ENCODE measurements at regions not wholly inside any gene's neighbourhood (a gene's known extent, or its start where the extent isn't known, plus 50 kb on each side); places are given as distances from the start of the nearest gene placed in this dataset.

GRCh38 chr2:215597577-215597976 is 161.7 kb upstream of the FN1 start:
- Histone ChIP-seq H3K27me3 (ENCODE audit: low read depth) (no peaks in the 10 kb centered on the region), H3K27ac (replicated peaks) (no peak overlapping the region), H3K4me3 (no peak overlapping the region), H3K4me1 (no peaks in the 10 kb centered on the region), H3K9me3 (replicated peaks) (no peaks in the 10 kb centered on the region), H3K36me3 (no peaks in the 10 kb centered on the region)
- TF ChIP-seq, protein P1, sequence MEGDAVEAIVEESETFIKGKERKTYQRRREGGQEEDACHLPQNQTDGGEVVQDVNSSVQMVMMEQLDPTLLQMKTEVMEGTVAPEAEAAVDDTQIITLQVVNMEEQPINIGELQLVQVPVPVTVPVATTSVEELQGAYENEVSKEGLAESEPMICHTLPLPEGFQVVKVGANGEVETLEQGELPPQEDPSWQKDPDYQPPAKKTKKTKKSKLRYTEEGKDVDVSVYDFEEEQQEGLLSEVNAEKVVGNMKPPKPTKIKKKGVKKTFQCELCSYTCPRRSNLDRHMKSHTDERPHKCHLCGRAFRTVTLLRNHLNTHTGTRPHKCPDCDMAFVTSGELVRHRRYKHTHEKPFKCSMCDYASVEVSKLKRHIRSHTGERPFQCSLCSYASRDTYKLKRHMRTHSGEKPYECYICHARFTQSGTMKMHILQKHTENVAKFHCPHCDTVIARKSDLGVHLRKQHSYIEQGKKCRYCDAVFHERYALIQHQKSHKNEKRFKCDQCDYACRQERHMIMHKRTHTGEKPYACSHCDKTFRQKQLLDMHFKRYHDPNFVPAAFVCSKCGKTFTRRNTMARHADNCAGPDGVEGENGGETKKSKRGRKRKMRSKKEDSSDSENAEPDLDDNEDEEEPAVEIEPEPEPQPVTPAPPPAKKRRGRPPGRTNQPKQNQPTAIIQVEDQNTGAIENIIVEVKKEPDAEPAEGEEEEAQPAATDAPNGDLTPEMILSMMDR (IDR thresholded peaks at IDR 0.05; ENCODE audit: borderline replicate concordance) = no peak
- intact Hi-C loops (cut with micrococcal nuclease) = no loop called here
- no peak for DNase-seq

DNA sequence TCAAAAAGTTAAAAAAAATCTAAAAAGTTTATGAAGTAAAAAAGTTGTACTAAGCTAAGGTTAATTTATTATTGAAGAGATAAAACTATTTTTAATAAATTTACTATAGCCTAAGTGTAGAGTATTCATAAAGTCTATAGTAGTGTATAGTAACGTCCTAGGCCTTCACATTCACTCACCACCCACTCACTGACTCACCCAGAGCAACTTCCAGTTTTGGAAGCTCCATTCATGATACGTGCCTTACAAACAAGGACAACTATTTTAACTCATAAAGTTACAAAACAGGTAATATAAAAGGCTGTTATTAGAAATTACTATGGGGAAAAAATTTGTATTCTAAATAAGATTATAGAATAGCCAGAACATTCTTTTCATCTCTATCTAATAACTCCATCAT is 158.9 kb upstream of the FN1 start:
- Histone ChIP-seq H3K4me3 (no peak overlapping the region), H3K27ac (replicated peaks) (no peak overlapping the region), H3K9me3 (replicated peaks) (no peaks in the 10 kb centered on the region), H3K36me3 (no peaks in the 10 kb centered on the region), H3K4me1 (no peaks in the 10 kb centered on the region), H3K27me3 (ENCODE audit: low read depth) (no peaks in the 10 kb centered on the region)
- TF ChIP-seq, protein P1 (IDR thresholded peaks at IDR 0.05; ENCODE audit: borderline replicate concordance) = no peak
- intact Hi-C loops (cut with micrococcal nuclease) = no loop called here
- DNase-seq = no peak

DNA sequence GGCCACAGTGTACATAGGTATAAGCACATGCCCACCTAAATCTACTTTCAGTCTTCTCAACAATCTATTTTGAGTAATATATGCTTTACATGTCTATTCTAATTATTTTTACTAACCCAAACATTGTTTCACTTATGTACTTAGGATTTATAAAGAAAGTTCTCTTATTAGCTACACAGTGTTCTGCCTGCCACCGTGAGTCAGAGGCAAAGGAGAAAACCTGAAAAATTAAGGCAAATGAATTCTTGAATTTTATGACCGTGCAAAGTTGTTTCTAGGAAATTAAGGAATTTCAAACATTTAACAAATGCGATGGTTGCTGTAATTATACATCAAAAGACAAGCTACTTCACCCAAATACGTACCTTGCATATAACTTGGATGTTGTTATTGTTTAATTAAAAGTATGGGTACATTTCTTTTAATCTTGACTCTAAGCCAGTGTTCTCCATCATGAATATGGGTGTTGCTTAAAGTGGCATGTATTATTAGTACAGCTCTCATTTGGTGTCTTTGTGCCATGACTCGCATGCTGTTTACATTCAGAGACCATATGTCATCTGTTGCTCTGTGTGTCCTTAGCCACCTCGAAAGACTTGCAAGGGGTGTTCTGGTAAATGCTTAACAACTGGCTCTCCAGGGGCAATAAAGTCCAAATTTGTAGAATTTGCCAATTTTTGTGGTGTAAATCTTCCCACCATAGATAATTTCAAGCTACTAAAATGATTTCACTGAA is 154.3 kb upstream of the FN1 start:
- no peaks in the 10 kb centered on the region for H3K27me3 ChIP-seq (ENCODE audit: low read depth)
- H3K27ac ChIP-seq (replicated peaks) = no peak overlapping the region
- DNase-seq = no peak
- no peaks in the 10 kb centered on the region for H3K36me3 ChIP-seq
- H3K4me1 ChIP-seq = no peaks in the 10 kb centered on the region
- intact Hi-C loops (cut with micrococcal nuclease) = no loop called here
- H3K4me3 ChIP-seq = no peak overlapping the region
- H3K9me3 ChIP-seq (replicated peaks) = no peaks in the 10 kb centered on the region
- TF ChIP-seq, protein P1 (IDR thresholded peaks at IDR 0.05; ENCODE audit: borderline replicate concordance) = no peak

DNA sequence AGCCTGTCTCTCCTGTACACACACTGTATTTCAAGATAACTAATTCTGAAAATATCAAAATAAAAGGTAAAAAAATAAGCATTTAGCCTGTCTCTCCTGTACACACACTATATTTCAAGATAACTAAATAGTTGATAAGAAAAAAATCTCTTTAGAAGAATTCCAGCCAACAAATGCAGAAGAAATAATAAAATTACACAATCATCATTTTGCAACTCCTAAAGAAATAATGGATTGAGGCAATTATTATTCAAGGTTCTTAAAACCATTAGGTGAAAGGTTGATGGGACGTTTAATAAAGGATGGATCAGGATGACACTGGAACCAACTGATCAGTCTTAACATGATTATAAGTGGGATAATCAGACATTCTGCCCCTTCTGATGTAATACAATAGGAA is 148.0 kb upstream of the FN1 start:
- H3K9me3 ChIP-seq (replicated peaks) = no peaks in the 10 kb centered on the region
- H3K4me3 ChIP-seq = no peak overlapping the region
- intact Hi-C loops (cut with micrococcal nuclease) = no loop called here
- TF ChIP-seq, protein P1 (IDR thresholded peaks at IDR 0.05; ENCODE audit: borderline replicate concordance) = no peak
- H3K27ac ChIP-seq (replicated peaks) = no peak overlapping the region
- no peaks in the 10 kb centered on the region for H3K27me3 ChIP-seq (ENCODE audit: low read depth)
- DNase-seq = no peak
- no peaks in the 10 kb centered on the region for H3K36me3 ChIP-seq
- H3K4me1 ChIP-seq = no peaks in the 10 kb centered on the region

DNA sequence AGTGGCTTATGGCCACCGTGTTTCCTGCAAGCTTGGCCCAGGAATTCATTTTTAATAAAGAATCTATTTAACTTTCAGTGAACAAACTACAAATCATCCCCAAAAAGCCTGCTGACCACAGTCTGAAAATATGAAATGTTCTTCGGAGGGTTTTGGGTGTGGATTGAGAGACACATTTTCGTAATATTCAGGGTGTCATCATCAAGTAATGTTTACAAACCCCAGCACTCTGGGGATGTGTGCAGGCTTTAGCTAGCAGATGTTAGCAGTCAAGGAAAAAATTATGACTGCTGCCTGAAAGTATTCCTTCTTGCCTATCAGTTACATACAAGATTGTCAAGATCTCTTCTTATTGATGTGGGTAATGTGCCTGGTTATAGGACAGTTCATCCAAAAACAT is 143.9 kb upstream of the FN1 start:
- no peaks in the 10 kb centered on the region for H3K36me3 ChIP-seq
- intact Hi-C loops (cut with micrococcal nuclease) = no loop called here
- TF ChIP-seq, protein P1 (IDR thresholded peaks at IDR 0.05; ENCODE audit: borderline replicate concordance) = no peak
- no peak for DNase-seq
- H3K27me3 ChIP-seq (ENCODE audit: low read depth) = no peaks in the 10 kb centered on the region
- no peak overlapping the region for H3K4me3 ChIP-seq
- H3K9me3 ChIP-seq (replicated peaks) = no peaks in the 10 kb centered on the region
- peak overlapping the region; percentile 52 for H3K27ac ChIP-seq (replicated peaks)
- peaks cover 7% of the 10 kb centered on the region for H3K4me1 ChIP-seq
